ENCODE measurements at regions not wholly inside any gene's neighbourhood (a gene's known extent, or its start where the extent isn't known, plus 50 kb on each side); places are given as distances from the start of the nearest gene placed in this dataset.

DNA sequence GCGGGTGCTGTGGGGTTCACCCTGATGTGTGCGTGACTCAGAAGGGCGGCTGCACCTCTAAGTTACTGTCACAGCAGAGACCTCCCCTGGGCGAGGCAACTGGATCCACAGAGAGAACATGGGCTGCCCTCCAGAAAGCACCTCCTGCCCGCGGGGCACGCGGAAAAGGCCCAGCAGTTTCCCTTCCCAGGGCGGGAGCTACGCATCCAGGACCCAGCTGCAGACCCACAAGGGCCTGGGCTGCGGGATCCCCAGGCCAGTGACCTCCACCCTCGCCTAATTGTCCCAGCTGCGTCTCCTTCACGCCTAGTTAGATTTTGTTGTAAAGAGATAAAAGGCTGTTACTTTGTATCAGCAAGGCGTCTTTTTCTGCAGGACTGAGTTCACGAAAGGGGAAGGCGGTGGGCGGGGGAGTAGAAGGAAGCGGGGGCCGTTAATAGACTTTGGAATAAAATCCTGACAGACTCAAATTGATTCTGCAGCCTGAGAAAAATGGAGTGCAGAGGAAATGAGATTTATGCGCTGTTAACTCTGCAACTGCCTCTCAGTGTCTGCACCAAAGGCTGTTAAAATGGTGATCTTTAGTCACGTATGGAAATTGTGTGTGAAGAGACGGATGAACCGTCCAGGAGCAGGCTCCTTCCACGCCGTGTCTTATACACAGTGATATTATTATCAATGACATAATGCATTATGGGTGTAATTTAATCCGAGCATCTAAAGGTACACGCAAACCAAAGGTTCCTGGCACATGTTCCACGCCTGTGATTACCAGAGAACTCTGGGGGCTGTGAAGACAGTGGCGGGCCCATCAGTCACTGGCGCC lies 65.9 kb upstream of the FBRSL1 start:
- DNase-seq: no peak

DNA sequence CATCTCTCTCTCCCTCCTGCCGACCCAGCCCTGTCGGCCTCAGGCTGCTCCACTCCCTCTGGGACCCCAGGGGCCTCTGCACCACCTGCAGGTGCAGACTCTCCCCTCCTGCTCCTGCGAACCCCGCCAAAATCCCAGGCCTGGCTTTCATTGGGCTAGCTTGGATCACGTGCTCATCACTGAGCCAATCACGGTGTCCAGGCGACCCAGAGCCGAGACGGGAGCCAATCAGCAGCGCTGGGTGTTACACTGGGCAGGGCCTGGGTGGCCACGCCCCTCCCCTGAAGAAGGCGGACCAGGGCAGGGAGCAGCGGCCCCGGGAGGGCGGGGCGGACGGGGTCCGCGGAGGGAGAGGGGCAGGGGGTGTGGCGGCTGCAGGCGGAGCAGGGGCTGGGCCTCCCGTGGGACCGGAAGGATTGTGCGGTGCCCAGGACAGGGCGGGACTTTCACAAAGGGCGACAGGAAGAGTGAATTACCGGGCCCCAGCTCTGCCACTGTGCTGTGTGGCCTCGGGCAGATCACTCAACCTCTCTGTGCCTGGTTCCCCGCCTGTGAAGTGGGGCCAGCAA lies 66.6 kb upstream of the FBRSL1 start:
- peak; percentile 39 for DNase-seq

DNA sequence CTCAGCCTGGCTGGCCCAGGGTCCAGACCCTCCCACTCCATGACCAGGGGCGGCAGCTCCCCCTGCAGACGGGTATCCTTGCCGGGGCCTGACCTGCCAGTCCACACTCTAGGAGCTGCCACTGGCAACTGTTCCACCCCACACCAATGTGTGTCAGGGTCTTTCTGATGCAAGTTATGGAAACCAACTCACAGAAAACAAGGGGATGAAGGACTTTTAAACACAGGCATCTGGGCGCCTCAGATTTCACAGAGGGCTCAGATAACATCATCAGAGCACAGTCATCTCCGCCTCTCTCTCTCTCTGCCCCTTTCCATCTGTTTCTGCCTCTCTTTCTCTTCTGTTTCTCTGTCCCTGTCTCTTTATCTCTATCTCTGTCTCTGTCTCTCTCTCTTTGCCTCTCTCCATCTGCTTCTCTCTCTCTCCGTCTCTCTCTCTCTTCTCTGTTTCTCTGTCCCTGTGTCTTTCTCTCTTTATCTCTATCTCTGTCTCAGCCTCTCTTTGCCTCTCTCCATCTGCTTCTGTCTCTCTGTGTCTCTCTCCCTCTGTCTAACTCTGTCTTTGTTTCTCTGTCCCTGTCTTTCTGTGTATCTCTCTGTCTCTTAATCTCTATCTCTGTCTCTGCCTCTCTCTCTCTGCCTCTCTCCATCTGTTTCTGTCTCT lies 67.4 kb upstream of the FBRSL1 start:
- no peak for DNase-seq

DNA sequence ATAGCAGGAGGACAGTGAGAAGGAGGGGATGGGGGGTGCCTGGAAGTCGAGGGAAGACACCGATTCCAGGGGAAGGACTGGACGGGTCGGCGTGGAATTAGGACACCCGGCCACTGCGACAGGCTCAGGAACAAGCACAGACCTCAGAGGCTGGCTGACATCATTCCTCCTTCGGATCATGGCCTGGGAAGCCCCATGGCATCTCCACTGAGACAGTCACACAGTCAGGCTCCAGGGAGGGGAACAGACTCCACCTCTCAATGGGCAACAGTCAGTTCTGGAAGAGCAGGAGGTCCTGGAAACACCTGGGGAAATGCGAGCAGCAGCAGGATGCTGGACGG lies 67.9 kb upstream of the FBRSL1 start:
- no peak for DNase-seq

DNA sequence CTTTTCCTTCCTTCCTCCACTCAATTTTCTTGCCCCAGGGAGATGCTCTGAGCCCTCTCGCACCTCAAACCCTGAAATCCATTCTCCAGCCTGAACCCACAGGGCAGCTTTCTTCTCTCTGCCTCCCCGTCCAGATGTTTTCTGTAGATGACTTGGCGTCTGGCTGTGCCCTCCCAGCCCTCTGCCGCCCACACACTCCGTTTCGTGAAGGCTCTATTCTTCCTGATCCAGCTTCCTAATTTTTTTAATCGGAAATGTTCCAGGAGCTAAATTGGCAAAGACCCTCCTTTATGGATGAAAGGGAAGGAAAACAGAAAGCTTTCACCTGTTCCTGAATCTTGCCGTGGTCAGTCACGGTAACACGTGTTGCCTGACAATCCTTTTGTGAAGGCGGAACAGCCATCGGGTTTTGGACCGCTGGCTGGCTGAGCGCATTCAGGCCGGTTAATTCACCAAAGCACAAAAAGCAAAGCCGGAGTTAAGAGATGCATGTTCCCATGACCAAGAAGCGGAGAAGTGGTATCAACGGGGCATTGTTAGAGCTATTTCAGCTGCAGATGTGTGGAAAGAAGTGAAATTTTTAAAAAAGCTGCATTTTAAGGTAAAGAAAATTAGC lies 70.2 kb upstream of the FBRSL1 start:
- no peak for DNase-seq

DNA sequence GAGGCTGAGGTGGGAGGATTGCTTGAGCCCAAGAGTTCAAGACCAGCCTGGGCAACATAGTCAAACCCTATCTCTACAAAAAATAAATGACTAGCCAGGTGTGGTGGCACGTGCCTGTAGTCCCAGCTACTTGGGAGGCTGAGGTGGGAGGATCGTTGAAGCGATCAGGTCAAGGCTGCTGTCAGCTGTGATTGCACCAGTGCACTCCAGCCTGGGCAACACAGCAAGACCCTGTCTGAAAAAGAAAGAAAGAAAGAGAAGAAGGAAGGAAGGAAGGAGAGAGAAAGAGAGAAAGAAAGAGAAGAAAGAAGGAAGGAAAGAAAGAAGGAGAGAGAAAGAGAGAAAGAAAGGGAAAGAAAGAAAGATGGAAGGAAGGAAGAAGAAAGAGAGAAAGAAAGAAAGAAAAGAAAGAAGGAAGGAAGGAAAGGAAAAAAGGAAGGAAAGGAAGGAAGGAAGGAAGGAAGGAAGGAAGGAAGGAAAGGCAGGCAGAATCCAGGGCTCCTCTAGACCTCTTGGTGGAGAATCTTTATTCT lies 71.5 kb upstream of the FBRSL1 start:
- DNase-seq: no peak

DNA sequence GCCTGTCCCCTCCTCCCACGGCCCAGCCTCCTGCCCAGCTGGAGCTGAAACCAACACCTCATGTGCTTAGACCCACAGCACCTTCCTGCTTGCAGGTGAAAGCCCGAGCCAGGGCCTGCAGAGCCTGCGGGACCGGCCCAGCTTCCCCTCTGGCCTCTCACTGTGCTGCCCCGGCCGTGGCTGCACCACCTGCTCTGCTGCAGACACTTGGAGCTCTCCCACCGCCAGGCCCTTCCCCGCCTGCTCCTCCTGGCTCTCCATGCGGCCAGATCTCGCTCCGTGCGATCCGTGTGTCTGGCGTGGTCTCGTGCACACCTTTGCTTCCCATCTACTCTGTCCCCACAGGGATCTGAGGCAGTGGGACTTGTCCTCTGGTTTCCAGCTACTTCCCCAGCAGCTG lies 72.2 kb upstream of the FBRSL1 start:
- DNase-seq: no peak

DNA sequence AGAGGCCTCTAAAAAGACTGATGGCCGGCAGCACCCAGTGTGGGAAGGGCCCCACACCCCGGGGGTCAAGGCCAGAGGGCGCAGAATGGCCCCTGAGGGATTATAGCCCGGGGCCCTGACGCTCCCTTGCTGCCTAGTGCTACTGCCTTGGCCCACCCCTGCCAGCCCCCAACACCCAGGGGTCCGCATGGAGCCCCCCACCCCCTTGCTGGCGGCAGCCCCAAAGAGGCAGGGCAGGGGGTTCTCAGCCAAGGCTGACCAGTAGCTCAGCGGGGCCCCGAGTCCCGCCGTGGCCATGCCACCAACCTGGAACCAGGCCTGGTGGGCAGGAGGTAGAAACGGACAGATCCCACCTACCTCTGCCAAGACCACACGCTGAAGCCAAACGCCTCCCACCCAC lies 73.1 kb upstream of the FBRSL1 start:
- DNase-seq: no peak

DNA sequence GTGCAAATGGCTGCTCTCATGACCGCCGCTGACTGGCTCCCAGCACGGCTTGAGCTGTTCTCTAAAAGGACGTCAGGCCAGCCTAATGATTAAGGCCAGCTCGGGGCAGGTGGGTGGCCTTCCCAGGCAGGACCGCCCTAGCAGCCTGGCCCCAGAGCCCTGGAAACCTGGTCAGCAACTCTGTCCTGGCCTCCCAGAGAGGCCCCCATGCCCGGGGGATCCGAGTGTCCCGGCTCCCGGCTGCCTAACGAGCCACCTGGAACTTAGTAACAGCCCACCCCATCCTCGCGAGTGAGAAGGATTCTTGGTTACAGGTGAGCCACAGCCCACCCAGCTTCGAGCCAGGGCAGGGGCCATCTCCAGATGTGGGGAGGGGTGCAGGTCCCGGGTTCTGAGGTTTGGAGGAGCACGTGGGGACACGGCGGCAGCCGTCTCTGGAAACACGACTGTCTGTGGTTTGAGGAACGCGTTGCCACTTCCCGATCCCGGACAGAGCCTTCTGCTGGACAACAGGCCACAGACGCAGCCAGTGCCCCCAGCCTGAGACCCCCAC lies 73.8 kb upstream of the FBRSL1 start:
- no peak for DNase-seq

DNA sequence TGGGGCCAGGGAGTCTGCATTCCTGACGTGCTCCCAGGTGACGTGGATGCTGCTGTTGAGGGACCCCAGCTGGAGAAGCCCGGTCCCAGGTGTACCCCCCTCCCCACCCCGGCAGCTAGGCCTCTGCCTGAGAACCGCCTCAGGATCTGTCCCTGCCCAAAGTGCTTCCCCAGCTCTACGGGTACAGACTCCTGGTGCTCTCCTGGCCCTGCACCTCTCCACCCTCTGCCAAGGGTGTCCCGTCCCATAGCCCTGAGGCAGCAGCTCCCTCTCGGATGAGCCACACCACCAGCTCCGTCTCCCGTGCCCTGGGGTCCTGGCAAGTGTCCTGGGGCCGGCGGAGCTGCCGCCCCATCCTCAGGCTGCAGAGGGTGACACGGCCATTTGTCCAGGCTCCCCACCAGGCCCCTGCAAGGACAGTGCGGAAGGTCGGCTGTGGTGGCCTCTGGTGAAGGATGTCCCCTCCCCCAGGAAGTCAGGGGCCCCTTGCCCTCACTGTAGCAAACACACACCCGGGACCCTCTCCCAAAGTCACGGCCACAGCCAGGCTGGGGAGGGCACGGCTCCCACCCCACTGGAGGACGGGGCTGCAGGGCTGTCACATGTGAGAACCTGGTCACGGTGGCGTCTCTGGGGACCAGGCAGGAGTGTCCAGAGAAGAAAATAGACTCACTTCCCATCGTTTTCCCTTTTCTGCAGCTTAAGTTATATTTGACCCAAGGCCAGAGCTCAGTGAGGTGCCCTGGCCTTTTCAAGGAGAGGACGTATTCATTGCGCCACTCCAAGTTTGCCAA lies 74.4 kb upstream of the FBRSL1 start:
- no peak for DNase-seq

DNA sequence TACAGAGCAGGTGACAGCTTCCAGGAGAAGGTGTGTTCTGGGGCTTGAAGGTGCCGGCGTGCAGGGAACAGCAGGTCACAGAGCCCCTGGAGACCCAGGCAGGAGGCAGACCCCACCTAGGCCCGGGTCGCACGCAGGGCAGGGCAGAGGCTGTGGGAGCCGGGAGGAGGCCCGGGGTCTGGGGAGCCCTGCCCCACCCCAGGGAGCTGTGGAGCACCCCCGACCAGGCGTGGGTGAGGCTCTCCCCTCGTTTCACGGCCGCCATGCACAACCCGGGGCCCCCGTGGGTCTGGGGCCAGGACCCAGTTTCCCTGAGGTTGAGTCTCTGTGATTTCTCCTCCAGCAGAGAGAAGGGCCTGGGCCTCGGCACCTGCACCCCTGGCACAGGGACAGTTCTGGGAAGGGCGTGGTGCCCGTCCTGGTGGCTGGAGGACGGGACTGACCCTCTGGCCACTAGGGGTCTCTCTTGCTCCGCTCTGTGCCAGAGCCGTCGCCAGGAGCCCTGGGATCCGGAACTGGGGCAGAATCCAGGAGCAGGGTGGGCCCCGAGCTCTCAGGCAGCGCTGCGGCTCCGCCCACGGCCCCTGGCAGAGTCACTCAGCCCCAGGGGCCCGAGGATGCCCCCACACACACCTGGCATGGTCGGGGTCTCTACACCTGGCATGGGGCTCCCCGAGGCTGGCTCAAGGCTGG lies 75.2 kb upstream of the FBRSL1 start:
- peak; percentile 69 for DNase-seq

DNA sequence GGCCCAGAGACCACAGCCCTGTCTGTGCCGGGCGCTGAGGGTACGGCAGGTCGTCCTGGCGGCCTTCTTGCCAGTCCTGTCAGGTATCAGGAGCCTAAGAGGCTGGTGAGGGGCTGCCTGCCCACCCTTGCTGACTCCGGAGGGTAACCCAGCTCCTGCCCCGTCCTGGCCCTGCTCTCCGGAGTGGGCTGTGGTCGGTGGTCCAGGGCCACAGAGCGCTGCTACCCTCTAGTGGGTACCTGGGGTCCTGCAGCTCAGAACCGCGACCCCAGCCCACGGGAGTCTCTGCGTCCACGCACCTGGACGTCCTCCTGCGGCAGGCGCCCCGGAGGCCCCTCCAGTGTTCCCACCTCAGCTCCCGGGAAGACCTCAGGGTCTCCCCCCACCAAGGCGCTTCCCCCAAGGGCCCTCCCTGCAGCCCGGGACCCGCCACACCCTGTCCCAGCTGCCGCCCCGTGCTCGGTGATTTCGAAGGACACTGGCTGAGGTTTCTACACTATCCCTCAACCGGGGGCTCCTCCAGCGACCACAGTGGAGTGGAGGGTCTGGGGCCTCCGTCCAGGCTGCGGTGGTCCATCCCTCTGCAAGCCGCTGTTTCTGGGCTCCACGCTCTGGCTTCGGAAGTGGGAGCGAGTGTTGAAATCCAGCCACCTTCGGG lies 75.9 kb upstream of the FBRSL1 start:
- no peak for DNase-seq

DNA sequence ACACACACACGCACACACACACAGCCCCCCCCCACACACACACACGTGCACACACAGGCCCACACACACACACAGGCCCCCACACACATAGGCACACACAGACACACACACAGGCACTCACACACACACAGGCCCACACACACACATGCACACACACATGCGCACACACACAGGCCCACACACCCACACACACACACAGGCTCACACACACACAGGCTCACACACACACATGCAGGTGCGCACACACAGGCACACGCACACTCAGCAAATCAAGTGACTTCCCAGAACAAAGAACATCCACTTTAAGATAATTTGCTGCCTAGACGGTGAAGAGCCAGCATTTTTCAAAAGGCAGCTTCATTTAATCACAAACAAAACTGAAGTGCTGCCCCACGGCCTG lies 78.5 kb upstream of the FBRSL1 start:
- DNase-seq: no peak

DNA sequence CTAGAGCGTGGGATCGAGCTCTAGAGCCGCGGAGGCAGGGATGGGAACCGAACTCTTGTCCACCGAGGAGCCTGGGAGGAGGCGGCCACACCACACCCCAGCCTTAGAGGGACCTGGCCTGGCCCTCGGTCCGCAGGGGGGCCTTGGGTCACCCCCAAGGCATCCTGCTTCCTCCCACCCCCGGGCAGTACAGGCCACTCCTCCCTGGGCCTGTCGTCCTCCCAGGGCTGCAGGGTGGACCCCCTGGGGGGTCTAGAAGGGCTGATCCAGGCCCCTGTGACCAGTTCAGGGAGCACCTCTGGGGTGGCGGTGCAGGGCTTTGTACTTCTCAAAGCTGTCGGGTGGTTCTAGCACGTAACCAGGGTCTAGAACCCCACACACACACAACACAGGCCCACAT lies 79.1 kb upstream of the FBRSL1 start:
- no peak for DNase-seq

DNA sequence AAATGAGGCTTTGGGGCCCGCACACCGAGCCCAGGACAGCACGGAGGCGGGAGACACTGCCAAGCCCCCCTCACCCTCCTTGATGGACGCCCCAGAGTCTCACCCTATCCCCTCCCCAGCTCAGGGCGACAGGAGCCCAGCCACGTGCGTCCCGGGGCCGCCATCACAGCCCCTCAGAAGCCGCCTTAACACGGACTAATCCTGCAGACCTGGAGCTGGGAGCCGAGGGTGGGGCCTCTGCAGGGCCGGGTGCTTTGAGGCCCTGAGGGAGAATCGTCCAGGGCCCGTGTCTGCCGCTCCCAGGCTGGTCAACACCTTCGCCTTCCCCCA lies 79.7 kb upstream of the FBRSL1 start:
- DNase-seq: no peak

DNA sequence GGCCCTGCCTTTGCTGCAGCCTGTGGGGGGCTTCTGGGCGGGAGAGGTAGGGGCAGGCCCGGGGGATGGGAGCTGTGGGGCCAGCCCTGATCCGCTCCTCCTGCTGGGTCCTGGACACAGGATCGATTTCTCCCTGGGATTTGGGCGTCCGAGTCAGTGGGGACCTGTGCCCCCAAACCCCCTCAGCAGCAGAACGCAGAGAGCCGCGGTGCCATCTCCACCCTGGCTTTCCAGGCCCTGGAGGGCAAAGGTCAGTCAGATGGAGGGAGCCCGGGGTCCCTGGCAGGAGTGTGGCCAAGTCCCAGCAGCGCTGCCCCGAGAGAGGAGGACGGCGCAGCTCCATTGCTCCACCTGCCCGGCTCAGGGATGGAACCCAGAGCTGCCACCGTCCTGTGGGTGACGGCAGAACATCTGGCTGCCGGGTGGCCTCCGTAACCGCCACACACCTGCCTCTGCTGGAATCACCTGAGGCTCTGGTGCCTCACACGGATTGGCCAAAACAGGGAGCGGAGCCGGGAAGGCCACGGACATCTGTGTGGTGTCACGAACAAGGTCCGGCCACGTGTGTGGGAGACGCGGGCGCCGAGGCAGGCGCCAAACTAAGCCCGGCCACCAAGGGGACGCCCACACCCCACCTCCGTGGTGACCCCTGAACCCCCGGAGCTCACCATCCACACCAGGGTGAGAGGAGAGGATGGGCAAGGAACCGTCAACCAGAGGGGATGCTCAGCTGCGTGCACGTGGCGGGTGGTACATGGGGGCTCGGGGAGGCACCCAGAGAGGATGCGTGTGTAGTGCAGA lies 80.3 kb upstream of the FBRSL1 start:
- no peak for DNase-seq

DNA sequence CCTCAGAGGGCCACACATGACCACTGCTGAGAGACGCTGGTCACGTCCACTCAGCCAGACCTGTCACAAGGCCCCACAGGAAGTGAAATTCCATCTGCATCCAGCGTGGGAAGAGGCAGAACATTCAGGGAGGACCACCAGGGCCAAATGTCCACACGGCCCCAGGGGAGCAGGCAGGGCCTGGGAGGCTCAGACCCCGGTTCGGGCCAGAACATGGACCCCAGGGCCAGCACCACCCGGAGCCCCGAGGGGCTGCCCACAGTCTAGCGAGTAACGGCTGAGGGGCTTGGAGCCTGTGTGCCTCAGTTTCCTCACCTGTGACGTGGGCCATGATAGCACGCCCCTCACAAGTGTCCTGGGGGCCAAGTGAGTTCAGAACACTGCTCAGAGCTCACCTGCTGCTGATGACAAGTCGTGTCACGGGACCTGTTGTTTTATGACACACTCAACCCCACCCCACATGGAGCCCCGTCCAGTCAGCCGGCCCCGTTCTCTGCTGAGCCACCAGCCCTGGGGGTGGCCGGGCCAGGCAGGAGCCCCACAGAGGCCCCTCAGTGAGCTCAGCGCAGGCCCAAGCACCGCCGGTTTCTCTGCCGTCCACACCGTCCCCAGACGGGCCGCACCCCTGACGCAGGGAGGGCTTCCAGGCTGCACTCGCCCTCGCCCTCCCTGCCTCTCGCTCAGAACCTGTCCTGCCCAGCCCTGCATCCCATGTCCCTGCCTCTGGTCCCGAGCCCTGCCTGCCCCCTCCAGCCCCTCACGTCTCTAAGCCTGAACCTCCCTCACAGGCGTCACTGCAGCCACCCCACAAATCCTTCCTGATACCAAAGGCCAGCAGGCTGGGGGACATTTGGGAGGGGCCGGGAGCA lies 79.5 kb upstream of the GALNT9 start:
- DNase-seq: no peak

DNA sequence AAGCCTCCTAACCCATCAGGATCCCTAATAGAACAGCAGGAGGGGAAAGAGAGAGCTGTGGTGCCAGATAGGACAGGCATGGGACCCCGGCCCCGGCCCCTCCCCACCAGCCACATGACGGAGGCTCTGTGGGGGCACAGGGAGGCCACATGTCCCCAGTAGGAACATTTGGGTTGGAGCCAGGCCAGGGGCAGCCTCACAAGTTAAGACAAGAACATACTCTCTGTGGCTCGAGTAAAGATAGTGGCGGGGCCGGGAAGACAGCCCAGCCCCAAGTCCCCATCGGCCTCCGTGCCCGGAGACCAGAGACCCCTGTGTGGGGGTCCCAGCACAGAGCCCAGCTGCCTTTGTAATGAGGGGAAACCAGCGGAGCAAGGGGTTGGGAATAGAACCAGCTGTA lies 78.6 kb upstream of the GALNT9 start:
- DNase-seq: no peak

DNA sequence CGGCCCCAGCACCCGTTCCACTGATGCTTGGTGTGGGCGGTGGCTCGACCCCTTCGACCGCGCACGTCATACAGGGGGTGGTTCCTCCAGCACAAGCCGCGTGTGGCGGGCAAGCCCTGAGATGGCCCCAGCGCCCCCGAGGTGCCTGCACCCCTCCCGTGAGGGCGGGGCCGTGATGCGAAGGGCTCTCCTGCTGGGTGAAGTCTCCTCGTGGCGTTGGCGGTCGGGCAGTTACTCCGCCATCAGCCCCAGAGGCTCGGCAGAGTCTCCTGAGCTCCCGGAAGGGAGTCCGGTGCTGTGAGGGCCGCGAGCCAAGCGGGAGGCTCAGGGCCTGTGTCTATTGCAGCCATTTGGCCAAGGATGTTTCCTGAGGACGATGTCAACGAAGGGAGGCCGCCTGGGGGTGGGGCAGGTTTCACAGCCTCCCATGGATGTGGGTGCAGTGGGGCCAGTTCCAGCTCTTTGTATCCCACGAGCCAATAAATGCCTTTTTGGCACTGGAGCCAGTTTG lies 78.1 kb upstream of the GALNT9 start:
- DNase-seq: no peak

Measured in stimulated activated CD4-positive, alpha-beta T cell treated with anti-CD3 and anti-CD28 coated beads, Interleukin-1b, Interleukin-23, amount 100 ng/mL, for 48 hours (primary cell).